Activated naive CD4-positive, alpha-beta T cell treated with anti-CD3 and anti-CD28 coated beads, Interleukin-2, amount 50 U/mL, for 72 hours (primary cell): ENCODE measurements at regions not wholly inside any gene's neighbourhood (a gene's known extent, or its start where the extent isn't known, plus 50 kb on each side); places are given as distances from the start of the nearest gene placed in this dataset.

ENCODE experiments used
- ATAC-seq, 2 donors: fragments of 150-1000 bp; cut with Tn5 transposase; 2 replicates each; pipeline ENCODE4 v1.10.0; 2021; ENCODE audit warnings: mild to moderate bottlenecking in 2 of 2, moderate library complexity in 2 of 2
- DNase-seq, 2 donors: peaks; one replicate each; pipeline ENCODE4 v3.0.0; 2021 to 2022; ENCODE audit warnings: low spot score in 2 of 2
- H3K27ac Mint-ChIP-seq, 2 donors: one replicate each; pipeline ENCODE4 v1.8.0; 2022; ENCODE audit warnings: mild to moderate bottlenecking in 2 of 2, mixed read lengths in 2 of 2
- H3K36me3 Mint-ChIP-seq, 2 donors: one replicate each; pipeline ENCODE4 v1.8.0; 2022; ENCODE audit warnings: mixed read lengths in 2 of 2
- H3K9me3 Mint-ChIP-seq, 2 donors: one replicate each; pipeline ENCODE4 v1.8.0; 2022; ENCODE audit warnings: mixed read lengths in 2 of 2

GRCh38 chr9:108219664-108220063 lies 636.1 kb downstream of the ACTL7B start:
- ATAC-seq (no peak), DNase-seq (no peak)
- peaks cover 21 to 31% of the 10 kb centered on the region in 2 donors for H3K9me3 Mint-ChIP-seq
- H3K27ac Mint-ChIP-seq = no peak overlapping the region
- peaks cover 0 to 8% of the 10 kb centered on the region in 2 donors for H3K36me3 Mint-ChIP-seq

DNA sequence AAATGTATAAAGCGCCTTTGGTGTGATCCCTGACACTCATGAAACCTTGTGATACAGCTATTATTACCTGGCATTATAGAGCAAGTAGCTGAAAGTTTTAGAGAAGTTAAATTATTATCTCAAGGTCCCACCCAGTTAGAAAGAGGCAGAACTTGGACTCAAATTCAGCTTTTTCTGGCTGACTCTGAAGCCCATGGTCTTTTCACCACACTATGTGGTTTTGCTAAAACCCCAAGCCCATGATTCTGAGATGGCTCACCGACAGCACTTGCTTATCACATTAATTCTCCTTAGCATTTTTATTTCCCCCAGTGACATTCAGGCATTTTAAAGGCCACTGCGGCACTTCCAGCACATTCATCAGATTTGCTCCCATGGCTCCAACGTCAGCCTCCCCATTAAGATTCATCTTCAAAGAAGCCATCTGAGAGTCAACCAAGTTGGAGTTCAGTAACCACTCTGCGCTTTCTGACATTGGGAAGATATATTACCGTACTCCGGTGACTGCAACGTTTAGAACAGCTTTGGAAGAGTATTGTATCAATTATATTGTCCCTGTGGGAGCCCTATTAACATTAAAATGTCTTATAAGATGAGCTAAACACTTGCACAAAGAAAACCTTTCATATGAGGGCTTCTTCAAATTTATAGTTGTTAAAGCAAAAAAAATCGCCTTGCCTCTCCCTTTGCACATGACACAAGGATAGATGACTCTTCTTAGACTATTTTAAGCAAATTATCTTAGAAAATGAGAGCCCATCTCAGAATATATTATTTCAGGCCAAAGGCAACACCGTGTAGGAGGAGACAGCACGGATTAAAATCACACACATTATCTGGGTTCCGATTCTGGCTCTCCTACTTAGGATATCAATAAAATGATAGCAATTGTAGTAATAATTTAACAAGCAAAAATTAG lies 638.1 kb downstream of the ACTL7B start:
- no peak for ATAC-seq
- Mint-ChIP-seq H3K36me3 (no peaks in the 10 kb centered on the region), H3K27ac (no peak overlapping the region), H3K9me3 (peaks cover 14 to 20% of the 10 kb centered on the region in 2 donors)
- DNase-seq = no peak

DNA sequence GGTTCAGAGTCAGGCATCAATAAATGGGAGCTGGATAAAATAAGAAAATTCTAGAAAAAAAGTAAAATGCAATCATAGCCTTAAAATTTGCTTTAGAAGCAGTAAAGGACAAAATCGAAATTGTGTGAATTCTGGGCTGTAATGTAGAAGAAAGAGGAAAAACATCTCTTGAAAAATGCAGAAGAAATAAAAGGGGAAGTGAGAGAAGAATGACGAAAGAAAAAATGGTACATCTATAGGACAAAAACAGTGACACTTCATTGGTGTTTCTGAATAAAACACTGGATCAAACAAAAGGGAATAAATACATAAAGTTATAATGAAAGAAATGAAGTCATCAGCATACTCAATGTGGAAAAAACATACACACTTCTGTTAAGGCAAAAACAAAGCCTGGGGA lies 642.3 kb downstream of the ACTL7B start:
- no peak for DNase-seq
- H3K27ac Mint-ChIP-seq = no peak overlapping the region
- no peak for ATAC-seq

GRCh38 chr9:108212184-108212583 lies 643.6 kb downstream of the ACTL7B start:
- no peak for DNase-seq
- H3K36me3 Mint-ChIP-seq = no peaks in the 10 kb centered on the region
- peaks cover 17 to 19% of the 10 kb centered on the region in 2 donors for H3K9me3 Mint-ChIP-seq
- ATAC-seq = no peak
- no peak overlapping the region for H3K27ac Mint-ChIP-seq

More for the DNA sequence above, 642.3 kb downstream of the ACTL7B start:
- peaks cover 12 to 14% of the 10 kb centered on the region in 2 donors for H3K9me3 Mint-ChIP-seq
- H3K36me3 Mint-ChIP-seq = no peaks in the 10 kb centered on the region

GRCh38 chr9:108211411-108211955 lies 644.3 kb downstream of the ACTL7B start:
- no peaks in the 10 kb centered on the region for H3K36me3 Mint-ChIP-seq
- ATAC-seq = no peak
- H3K27ac Mint-ChIP-seq = no peak overlapping the region
- peaks cover 16 to 18% of the 10 kb centered on the region in 2 donors for H3K9me3 Mint-ChIP-seq
- DNase-seq = no peak

GRCh38 chr9:108209132-108209685 lies 646.6 kb downstream of the ACTL7B start:
- ATAC-seq (no peak), DNase-seq (no peak)
- H3K27ac Mint-ChIP-seq = no peak overlapping the region
- no peaks in the 10 kb centered on the region for H3K36me3 Mint-ChIP-seq
- peaks cover 8 to 11% of the 10 kb centered on the region in 2 donors for H3K9me3 Mint-ChIP-seq

DNA sequence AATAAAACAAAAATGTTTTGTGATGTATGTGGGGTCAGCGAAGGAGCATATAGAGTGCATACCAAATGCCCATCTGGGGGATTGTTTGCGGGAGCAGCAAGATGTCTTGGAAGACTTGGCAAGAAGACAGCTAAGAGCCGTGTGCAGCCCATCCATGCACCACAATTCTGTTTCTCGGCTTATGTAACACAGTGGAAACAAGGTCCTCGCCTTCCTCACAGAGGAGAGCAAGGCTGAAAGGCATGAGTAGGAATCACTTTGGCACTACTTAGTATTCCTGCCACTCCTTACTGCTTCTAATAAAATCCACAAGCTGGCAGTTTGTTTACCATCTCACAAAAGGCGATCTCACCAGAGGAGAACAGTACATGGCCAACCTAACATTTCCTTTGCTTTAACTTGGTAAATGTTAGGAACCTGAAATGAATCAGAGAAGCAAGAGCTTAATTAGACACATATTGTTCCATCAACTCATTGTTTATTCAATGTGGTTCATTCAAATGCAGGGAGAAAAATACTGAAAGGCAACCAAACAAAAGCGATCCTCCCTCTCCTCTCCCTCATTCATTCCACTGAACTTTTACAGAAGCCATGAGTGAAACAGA lies 648.1 kb downstream of the ACTL7B start:
- DNase-seq (no peak), ATAC-seq (no peak)
- Mint-ChIP-seq H3K9me3 (peaks cover 8 to 11% of the 10 kb centered on the region in 2 donors), H3K27ac (no peak overlapping the region), H3K36me3 (no peaks in the 10 kb centered on the region)

DNA sequence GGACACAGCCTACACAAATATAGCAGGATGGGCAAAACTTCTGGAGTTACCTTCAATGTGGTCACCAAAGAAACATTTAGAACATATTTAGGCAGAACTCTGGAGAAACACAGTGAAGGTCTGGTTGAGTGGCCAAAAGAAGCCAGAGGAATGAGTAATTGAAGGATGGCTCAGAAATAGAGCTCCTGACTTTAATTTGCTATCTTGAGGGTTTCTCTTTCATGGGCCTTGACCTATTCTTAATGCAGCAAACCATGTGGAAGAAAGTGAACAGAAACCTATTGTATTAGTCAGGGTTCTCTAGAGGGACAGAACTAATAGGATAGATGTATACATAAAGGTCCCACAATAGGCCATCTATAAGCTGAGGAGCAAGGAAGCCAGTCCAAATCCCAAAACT lies 650.5 kb downstream of the ACTL7B start:
- DNase-seq (no peak), ATAC-seq (no peak)
- H3K36me3 Mint-ChIP-seq = peaks cover 0 to under 1% of the 10 kb centered on the region in 2 donors
- peaks cover 22 to 23% of the 10 kb centered on the region in 2 donors for H3K9me3 Mint-ChIP-seq
- no peak overlapping the region for H3K27ac Mint-ChIP-seq

DNA sequence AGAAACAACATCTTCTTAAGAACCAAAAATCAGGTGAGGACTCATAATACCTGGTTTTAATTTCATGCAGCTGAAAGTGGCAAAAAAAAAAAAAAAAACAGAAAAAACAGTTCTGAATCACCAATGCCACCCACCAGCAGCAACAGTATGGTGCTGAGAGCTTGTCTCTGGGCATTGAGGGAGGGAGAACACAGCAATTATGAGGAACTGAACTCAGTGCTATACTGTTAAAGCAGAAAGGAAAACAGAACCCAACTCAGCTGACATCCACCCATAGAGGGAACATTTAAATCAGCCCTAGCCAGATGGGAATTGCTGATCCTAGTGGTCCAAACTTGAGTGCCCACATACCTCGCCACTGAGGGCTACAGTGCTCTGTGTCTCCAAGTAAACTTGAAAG lies 657.9 kb downstream of the ACTL7B start:
- Mint-ChIP-seq H3K9me3 (peaks cover 28 to 40% of the 10 kb centered on the region in 2 donors), H3K36me3 (peaks cover 0 to 12% of the 10 kb centered on the region in 2 donors), H3K27ac (no peak overlapping the region)
- DNase-seq (no peak), ATAC-seq (no peak)

GRCh38 chr9:108197008-108197365 lies 658.8 kb downstream of the ACTL7B start:
- H3K9me3 Mint-ChIP-seq = peaks cover 35 to 42% of the 10 kb centered on the region in 2 donors
- no peak for DNase-seq
- no peak overlapping the region for H3K27ac Mint-ChIP-seq
- peaks cover 0 to 12% of the 10 kb centered on the region in 2 donors for H3K36me3 Mint-ChIP-seq
- no peak for ATAC-seq

DNA sequence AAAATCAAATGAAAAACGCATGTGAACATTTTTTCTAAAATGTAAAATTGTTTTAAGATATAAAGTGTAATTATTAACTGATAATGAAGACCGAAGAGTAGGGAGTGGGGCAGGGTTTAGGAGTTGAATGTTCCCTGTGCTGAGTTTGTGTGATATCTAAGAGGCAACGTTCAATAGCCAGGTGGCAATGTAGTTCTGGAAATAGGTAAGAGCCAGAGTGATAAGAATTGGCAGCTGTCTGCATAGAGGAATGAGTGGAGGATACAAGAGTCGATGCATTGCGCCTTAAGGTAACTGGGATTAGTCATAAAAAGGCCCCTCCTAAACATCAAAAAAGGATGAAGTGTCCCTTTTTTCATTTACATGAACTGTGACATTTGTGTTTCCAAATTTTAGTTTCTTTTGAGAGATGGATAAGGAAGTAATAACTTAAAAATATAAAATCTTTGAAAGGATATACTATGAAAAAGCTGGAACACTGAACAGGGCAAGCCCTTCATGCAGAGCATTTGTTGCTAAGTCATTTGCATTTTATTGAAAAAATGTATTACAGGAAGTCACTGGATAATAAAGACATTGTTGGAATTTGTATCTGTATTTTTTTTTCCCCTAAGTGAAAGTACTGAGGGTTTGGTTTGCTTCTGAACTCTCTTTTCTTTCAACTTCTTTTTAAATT lies 659.3 kb downstream of the ACTL7B start:
- no peak for ATAC-seq
- DNase-seq = no peak
- Mint-ChIP-seq H3K27ac (no peak overlapping the region), H3K36me3 (peaks cover 0 to 12% of the 10 kb centered on the region in 2 donors), H3K9me3 (peaks cover 31 to 38% of the 10 kb centered on the region in 2 donors)

GRCh38 chr9:108194154-108194553 lies 661.6 kb downstream of the ACTL7B start:
- Mint-ChIP-seq H3K9me3 (peaks cover 23 to 28% of the 10 kb centered on the region in 2 donors), H3K36me3 (peaks cover 0 to under 1% of the 10 kb centered on the region in 2 donors), H3K27ac (no peak overlapping the region)
- DNase-seq (no peak), ATAC-seq (no peak)

DNA sequence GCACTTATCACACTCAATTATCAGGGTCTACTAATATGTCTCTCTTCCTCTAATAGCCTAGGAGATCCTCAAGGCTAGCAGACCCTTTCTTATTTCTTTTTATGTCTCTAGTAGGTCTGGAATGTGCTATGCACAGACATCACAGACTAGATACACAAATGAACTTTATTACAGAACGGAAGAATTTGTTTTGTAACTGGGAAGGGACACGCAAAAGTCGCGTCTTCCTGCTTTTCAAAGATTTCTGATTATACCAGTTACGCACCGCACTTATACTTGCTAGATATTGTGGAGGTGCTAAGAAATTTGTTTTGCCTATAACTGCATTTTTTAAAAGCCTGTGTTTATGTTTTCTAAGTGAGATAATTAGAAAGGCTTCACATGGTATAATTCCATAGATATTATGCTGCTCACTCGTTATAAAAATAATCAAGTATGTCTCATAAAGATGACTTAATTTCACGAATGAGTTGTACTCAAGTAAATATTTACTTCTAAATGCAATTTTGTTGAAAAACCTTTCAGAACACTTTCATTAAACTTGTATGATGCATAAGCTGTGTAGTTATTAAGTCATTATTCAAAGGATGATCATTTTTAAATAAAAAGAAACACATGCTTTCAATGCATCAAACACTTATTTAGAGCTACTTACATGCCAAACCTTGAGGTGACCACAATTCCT lies 662.6 kb downstream of the ACTL7B start:
- H3K27ac Mint-ChIP-seq = no peak overlapping the region
- no peak for ATAC-seq
- H3K36me3 Mint-ChIP-seq = no peaks in the 10 kb centered on the region
- DNase-seq = no peak
- peaks cover 23 to 28% of the 10 kb centered on the region in 2 donors for H3K9me3 Mint-ChIP-seq

DNA sequence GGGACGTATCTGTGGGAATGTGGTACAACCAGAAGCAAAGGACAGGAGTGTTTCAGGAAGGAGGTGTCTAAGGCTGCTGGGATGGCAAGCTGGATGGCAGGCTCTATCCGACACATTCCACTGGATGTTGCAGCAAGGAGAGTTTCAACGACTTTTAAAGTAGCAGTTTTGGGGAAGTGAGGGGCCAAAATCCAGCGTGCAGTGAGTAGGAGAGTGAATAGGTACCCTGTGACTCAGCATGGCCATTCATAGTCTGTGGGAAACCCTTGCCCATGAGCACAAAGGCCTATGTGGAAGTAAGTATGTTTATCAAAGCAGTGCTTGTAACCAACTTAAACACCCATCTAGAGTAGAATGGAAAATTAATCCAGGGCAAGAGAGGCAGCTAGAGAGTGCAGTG lies 664.7 kb downstream of the ACTL7B start:
- DNase-seq = no peak
- Mint-ChIP-seq H3K36me3 (no peaks in the 10 kb centered on the region), H3K9me3 (peaks cover 17 to 21% of the 10 kb centered on the region in 2 donors), H3K27ac (no peak overlapping the region)
- no peak for ATAC-seq

- peaks cover 17 to 20% of the 10 kb centered on the region in 2 donors for H3K9me3 Mint-ChIP-seq
- H3K27ac Mint-ChIP-seq = no peak overlapping the region
- ATAC-seq (no peak), DNase-seq (no peak)
- no peaks in the 10 kb centered on the region for H3K36me3 Mint-ChIP-seq
Observed at GRCh38 chr9:108188976-108189375, 666.8 kb downstream of the ACTL7B start.

DNA sequence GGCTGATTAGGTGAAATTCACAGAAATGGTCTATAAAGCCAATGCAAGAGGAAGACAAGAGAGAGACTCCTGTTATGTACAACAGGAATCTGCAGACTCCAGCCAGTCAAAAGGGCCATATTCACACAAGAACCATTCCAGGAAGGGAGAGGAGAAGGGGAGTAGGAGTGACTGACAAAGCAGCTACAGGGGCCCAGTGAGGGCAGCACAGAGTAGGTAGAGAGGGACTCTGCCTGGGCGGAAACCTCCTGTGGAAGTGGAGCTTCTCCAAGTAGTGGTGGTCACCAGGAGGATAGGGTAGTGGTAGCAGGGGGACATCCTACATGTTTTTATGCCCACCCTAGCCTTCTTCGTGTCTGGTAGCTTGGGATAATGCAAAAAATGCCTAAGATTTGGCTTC lies 667.3 kb downstream of the ACTL7B start:
- DNase-seq (no peak), ATAC-seq (no peak)
- Mint-ChIP-seq H3K36me3 (no peaks in the 10 kb centered on the region), H3K9me3 (peaks cover 19 to 20% of the 10 kb centered on the region in 2 donors), H3K27ac (no peak overlapping the region)
